DMS53 (cell line): ENCODE measurements at regions not wholly inside any gene's neighbourhood (a gene's known extent, or its start where the extent isn't known, plus 50 kb on each side); places are given as distances from the start of the nearest gene placed in this dataset.
"Not testable (repeated sequence)": the region's sequence is repeated elsewhere in the genome, so short reads cannot be mapped to it uniquely, and the experiment has no call there.

ENCODE experiments used
- DNase-seq: peaks from one replicate; lab custom pipeline; 2025; lab: John Stamatoyannopoulos, UW

DNA sequence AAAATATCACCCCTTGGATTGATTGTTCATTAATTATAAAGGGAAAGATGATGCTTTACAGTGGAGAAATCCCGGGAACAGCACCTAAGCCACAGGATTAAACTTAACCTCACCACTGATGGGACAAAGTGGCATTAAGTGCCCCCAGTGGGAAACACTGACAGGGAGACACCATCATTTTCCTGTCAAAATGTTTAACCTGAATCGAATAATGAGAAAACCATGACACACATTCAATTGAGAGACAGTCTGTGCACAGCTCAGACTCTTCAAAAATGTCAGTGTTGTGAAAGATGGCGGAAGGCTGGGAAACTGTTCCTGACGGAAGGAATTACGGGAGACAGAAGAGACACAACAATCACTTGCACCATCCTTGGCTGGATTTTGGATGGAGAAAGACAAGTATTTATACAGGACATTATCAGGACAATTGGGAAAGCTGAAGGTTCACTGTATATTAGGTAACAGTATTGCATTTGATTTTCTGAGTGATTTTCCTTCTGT, 111.8 kb upstream of the ASB18 start:
- no peak for DNase-seq

DNA sequence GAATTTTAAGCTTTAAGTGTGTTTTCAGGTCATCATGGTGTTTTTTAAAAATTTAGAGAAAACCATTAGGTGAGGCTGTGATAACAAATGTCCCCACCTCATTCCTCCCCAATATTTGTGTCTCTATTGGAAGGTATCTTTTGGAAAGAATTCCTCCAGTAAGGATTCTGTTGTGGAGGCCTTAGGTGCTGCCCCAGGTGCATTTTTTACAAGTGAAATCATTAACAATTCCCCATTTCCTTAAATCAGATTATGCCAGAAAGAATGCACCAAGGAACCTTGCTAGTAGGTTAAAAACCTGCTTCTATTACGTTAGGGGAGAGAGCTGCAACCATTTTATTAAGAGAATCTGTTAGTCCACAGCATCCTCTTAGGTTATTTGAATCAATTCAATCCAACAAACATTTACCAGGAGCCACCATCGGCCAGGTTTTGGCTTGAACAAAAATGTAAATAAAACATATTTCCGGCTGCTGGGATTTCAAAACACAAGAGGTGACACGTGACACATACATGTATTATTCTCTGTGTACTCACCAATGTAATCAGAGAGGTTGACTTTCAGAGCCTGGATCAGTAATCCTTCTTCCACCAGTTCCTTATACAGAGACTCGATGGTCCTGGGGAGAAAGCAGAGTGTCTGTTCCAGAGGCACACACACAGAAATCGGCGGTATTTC, 112.5 kb upstream of the ASB18 start:
- peak; percentile 85 for DNase-seq

DNA sequence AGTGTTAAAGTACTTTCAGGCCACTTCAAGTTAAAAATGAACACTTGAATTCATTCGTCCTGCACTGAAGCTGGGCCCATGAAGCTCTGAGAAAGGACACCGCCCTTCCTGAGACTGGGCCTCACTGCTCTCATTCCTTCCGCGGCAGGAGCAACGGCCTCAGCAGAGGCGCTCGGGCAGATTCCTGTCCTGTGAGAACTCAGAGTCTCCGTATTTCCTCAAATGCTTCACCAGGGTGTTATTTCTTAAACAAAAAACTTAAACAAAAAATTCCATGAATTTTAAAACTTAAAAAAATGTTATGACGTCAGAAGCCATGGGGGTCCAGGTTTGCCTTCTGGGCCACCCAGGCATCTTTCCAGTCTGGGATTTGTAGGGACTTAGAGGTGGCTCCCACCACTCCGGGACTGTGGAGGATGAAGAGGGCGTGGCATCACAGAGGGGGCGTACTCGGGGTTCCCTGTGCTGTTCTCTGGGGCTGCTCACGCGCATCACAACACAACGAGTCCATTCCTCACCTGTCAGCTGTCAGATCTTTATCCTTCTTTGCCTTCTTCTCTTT, 115.9 kb upstream of the ASB18 start:
- no peak for DNase-seq

DNA sequence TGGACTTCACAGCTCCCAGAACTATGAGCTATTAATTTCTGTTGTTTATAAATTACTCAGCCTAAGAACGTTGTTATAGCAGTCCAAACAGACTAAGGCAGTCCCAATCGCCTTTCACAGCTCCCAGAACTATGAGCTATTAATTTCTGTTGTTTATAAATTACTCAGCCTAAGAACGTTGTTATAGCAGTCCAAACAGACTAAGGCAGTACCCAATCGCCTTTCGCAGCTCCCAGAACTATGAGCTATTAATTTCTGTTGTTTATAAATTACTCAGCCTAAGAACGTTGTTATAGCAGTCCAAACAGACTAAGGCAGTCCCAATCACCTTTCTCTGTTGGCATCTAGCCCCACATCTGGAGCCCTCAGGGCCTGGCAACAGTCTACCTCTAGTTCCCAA, 117.0 kb upstream of the ASB18 start:
- DNase-seq, result not testable (repeated sequence)

DNA sequence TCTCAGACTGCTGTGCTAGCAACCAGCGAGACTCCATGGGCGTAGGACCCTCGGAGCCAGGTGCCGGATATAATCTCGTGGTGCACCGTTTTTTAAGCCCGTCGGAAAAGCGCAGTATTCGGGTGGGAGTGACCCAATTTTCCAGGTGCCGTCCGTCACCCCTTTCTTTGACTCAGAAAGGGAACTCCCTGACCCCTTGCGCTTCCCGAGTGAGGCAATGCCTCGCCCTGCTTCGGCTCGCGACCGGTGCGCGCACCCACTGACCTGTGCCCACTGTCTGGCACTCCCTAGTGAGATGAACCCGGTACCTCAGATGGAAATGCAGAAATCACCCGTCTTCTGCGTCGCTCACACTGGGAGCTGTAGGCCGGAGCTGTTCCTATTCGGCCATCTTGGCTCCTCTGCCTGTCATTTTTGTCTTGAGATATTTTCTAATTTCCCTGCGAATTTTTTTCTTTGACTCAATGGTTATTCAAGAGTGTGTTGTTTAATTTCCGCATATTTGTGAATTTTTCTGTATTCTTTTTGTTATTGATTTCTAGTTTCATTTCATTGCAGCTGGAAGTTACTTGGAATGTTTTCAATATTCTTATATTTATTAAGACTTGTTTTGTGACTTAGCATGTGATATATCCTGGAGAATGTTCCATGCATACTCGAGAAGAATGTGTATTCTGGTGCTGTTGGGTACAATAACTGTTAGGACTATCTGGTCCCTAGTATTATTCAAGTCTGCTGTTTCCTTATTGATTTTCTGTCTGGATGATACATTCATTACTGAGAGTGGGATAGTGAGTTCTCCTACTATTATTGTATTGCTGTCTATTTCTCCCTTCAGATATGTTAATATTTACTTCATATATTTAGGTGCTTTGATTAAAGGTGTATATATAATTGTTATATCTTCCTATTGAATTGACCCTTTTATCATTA, 125.3 kb upstream of the ASB18 start:
- not testable (repeated sequence) for DNase-seq

DNA sequence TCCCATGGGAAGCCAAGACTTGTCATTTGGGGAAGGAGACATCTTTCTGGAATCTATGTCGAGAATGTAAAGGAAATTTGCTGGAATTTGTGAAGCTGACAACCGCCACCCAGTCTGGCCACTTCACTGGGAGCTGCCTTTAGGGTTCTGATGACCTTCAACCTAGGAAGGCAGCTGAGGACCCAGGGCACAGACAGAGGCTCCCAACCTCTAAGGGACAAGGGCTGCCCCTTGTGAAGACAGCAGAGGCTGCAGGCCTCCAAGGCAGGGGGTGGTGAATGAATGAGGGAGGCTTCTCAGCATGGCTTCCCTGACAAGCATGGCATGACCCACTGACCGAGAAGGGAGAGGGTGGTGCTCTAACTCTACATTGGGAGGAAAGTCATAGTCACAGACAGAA, 128.9 kb upstream of the ASB18 start:
- no peak for DNase-seq

DNA sequence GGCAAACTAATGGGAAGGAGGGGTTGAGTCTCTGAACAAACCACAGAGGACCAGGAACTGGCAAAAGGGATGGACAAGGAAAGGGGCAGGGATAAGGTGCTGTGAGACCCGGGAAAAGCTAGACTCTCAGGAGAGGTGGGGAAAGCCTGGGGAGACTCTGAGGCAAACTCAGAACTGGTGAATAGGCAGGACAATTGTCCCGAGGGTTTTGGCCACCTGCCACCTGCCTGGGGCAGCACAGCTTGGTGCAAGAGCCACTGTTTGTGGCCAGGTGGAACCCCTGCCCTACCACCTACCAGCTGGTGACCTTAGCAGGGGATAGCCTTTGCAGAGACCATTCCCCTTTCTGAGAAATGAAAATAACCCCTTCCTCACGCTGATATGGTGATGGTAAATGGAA, 129.4 kb upstream of the ASB18 start:
- DNase-seq, result no peak

DNA sequence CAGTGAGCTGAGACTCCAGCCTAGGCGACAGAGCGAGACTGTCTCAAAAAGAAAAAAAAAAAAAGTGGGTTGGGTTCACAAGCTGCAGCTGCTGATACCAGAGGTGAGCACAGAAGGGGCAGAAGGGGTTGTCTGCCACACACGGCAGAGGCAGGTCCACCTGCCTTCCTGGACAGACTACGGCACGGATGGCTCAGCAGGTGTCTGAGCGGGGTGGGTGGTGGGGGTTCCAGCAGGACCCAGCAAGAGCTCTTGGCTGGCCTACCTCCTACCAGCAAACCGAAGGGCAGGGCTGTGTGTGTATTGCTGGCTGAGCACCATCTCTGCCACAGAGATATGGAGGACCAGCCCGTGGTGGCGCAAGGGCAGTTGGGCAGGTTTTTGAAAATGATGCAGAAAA, 130.4 kb upstream of the ASB18 start:
- DNase-seq, result no peak

DNA sequence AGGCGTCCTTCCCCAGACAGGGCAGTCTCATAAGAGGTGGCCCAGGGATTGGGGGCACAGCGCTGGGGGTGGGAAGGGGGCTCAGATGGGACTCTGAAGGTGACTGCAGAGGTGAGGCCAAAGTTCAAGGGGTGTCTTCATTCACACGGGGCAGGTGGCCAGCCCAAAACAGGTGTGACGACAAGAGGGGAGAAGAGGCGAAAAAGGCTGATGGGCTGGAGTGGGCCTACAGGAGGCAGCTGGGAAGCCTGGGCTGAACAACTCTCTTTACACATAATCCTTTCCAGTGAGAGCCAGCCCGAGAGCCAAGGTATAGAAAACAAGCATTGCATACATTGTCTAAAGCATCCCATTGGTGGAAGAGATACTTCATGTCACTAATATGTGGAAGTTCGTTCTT, 130.9 kb upstream of the ASB18 start:
- no peak for DNase-seq

DNA sequence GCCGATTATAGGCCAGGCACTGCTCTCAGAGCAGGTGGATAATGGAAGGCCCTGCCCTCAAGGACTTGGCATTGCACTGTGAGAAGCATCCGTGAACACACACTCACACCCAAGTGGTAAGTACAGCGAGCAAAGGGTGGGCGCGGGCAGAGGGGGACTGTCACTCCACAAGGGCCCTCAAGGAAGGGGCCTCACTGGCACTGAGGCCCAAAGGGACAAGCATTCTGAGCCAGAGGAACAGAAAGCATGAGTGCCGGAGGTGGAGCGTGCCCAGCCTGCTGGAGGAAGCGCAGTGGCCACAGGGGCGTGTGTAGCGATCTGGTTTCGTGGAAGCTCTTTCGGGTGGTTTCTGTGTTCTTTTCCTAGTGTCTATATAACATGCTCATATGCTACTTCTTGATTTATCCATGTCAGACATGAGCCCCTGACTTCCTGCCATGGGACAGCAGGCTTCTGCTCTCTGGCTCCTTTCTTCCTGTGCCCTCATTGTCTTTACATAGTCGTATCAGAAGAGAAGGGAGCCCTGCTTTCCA, 132.7 kb upstream of the ASB18 start:
- DNase-seq, result no peak

DNA sequence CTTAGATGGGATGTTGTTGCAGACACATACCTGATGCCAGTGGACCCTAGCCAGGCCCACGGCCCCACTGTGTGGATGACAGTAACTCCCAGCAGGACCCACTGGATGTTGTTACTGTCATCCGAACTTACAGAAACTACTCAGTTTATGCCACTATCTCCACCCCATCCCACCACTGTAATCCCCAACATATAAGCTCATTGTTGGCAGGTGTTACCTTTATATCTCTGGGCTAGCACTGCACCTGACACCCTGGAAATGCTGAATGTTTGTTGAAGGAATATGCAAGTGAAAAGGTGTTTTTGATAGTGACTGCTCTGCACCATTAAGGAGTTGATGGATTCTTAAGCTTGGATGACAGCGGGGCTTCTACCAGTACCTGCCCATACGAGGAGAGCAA, 133.5 kb upstream of the ASB18 start:
- no peak for DNase-seq

DNA sequence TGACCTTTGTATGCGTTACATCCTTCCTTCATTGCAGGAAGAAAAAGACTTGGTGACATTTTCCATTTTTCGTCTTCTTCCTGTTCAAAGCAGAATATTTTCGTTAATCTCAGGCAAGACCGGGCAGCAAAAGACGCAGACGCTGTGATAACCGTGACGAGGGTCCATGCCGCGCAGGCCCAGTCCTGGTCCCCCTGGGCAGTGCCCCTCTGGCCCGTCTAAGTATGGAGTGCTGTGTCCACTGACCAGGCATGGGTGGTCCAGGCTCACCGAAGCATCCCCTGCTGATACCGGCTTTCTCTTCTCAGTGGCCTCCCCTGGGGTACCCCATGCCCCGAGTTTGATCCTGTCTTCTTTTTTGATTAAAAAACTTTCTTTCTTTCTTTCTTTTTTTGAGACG, 135.2 kb upstream of the ASB18 start:
- DNase-seq, result no peak

DNA sequence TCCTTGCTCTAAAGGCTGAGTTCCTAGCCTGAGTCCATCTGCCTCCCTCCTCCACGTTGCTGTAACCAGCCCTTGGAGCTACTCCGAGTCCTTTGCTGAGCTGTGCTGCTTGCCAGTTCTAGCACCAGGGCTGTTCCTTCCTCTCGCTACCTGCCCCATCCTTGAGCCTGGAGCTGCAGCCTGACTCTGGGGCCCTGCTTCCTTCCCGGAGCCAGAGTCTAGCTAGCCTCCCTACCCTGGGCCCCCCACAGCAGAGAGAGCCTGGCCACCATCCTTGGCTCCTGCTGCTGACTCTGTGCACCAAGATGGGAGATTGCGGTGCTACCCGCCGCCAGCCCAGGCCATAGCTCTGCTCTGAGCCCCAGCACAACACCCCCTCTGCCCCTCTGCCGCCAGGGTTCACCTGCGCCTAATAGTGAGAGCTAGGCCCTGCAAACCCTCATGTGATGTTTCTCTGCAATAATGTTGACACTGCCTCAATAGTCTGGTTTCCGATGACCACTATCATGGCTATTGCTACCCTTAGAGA, 135.9 kb upstream of the ASB18 start:
- DNase-seq, result no peak

DNA sequence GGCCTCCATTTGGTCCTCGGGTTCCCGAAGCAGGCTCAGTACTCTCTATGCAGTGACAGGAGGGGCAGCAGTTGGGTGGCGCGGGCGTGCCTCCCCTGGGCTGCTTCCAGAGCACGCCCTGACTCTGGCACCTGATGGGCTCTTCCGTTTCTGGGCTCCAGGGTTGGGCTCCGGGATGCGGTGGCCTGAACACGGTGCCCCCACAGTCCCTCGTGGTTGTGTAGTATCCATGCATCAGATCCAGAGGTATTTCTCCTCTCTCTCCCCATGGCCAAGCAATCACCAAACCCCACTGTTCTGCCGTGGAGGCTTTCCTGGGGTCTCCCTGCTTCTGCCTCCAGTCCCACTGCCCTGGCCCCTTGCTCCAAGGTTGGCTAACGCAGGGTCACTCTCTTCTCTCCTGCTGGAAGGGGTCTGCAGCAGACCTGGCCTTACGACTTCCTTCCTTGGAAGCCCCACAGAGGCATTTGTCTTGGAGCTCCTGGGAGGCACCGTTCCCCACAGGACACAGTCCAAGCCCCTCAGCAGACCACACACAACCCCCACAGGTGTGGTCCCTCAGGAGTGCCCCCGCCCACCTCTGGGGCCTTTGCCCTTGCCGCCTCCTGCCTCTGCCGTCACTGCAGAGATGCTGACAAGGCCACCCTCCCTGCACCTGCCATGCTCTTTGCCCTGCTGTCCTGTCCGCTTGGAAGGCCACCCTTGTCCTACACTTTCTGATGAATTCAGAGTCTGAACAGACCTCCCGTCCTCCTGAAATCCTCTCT, 136.6 kb upstream of the ASB18 start:
- DNase-seq, result no peak

DNA sequence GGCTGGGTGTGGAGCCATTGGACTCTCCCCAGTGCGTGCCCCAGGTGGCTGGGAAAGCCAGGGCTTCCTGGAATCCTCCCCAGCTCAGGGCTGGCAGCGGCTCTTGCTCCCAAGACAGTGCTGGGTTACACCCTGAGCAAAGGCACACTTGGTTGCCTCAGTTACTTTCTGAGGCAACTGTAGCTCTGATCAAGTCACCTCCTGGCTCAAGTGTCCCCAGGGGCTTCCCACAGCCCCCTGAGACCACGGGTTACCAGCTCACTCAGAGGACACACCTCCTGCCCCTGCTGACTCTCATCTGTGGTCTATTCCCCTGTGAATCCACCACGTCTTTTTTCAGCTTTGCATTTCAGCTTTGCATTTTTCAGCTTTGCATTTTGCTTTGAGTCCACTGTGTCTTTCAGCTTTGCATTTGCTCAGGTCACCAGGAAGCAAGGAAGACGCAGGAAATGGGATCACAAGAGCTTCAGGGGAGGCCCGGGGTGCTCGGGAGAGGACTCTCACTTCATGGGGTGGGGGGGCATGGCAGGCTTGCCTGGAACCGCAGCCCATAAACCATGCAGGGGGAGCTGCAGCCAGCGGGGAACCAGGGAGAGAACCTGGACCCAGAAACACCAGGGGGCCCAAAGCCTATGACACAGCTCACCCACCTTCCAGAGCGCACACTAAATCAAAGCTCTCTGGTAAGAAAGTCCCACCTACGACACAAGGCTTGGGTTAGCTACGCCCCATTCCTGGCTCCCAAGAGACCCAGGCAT, 138.0 kb upstream of the ASB18 start:
- no peak for DNase-seq

DNA sequence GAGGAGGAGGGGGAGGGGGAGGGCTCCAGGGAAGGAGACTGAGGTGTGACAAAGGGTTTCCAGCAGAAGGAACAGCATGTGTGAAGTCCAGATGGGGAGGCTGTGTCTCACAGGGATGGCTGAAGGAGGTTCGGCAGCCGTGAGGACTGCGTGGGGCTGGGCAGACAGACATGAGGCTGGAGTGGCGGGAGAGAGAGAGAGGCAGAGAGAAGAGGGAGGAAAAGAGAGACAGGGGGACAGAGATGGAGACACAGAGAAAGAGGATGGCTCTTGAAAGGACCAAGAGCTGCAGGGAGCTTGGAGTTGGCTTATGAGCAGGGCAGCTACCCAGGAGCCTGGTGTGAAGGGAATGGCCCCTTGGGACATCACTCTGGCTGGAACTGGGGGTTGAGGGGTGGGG, 138.9 kb upstream of the ASB18 start:
- DNase-seq, result no peak

DNA sequence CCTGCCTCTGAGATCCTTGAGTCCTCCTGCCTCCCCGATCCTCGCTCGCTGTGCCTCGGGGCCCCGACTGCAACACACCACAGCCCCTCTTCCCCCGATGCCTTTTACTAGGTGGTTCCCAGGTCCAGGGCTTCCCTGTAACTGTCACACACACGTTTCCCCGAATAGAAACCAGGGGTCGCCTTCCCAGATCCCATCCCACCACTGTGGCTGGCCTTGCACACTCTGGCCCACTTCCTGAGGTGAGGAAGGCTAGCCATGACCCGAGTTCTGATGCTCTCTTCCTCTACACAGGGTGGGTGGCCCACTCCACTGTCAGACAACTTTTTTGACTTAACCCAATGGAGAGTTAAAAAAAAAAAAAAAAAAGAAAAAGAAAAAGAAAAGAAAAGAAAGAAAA, 139.6 kb upstream of the ASB18 start:
- no peak for DNase-seq

DNA sequence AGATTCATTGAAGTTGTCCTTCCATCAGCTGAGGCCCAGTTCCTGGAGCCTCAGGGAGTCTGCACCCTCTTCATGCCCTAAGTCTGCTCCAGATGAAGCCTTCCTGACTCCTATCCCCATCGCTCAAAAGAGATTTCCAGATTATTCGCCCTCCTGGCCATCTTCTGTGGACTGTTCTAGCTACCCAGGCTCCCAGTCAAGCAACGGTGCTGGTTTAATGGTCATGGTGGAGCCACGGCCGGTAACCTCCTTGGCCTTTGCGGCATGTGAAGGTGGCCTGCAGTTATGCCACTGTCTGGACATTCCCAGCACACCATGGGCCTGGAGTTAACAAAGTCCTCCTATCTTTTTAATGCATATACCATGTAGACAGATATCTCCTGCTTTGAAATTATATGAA, 140.1 kb upstream of the ASB18 start:
- no peak for DNase-seq

DNA sequence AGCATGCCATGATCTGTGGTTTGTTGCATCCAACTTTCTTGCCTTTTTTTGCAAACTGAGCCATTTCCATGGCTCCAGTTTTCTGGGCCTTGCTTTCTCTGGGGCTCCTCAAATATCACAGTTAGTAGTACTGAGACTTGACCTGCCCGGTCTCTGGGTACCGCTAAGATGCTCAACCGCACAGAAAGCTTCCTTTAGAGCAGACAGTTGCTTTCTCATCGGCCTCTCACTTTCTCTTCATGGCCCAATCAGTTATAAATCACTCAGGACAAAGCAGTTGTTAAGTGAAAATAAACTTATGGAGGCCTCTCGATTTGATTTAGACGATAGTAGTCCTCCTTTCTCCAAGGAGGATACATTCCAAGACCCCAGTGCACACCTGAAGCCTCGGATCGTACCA, 141.2 kb upstream of the ASB18 start:
- DNase-seq, result no peak

DNA sequence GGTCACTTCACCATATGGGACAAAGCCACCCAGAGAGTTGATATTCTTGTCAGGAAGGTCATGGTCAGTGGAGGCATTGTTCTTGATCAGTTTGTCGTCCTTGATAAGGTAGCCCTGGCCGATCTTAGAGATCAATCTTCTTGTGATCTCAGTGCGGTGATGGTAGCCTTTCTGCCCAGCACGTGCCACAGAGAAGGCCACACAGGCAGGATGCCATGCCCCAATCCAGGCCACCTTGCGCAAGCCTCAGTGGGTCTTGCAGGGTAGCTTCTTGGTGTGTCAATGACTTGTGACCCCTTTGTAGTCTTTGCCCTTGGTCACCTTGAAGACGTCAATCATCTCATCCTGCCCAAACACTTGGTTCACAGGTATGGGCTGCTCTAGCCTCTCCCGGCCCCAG, 143.9 kb upstream of the ASB18 start:
- no peak for DNase-seq

DNA sequence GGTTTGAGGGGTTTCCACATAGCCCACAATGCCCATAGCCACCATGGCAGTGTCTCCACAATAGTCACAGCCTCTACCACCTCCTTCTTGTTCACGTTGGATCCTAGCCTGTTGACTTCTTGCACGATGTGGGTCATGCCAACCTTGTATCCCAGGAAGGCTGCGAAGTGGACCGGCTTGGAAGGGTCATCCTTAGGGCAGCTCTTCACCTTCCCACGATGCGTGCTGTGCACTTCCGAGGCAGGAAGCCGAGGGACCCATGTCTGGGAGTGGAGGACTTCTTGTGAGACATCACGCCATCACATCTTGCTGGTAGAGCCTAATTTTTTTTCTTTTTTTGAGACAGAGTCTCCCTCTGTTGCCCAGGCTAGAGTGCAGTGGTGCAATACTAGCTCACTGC, 144.6 kb upstream of the ASB18 start:
- DNase-seq, result no peak
